Pulmonary artery endothelial cell (primary cell): ENCODE measurements at regions not wholly inside any gene's neighbourhood (a gene's known extent, or its start where the extent isn't known, plus 50 kb on each side); places are given as distances from the start of the nearest gene placed in this dataset.
"Not testable (repeated sequence)": the region's sequence is repeated elsewhere in the genome, so short reads cannot be mapped to it uniquely, and the experiment has no call there.

Source experiments
- DNase-seq: peaks from one replicate; pipeline ENCODE4 v3.0.0-alpha.2; 2011; ENCODE audit warnings: low read depth, low spot score

DNA sequence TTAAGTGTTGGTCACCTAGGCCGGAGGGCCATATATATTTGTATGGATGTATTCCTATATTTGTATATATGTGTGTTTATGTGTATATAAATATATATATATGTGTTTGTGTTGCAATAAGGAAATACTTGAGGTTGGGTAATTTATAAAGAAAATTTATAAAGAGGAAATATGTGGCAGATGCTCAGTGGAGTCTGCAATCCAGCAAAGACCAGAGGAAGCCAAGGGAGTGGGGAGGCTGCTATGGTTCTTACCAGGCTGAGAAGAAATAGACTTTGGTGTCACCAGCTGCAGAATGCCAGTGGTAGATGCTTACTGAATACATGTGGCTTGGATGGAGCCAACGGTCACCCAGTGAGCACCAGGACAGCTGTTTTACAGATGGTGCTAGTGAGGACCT, 97.4 kb upstream of the ELOVL5 start:
- DNase-seq: no peak

DNA sequence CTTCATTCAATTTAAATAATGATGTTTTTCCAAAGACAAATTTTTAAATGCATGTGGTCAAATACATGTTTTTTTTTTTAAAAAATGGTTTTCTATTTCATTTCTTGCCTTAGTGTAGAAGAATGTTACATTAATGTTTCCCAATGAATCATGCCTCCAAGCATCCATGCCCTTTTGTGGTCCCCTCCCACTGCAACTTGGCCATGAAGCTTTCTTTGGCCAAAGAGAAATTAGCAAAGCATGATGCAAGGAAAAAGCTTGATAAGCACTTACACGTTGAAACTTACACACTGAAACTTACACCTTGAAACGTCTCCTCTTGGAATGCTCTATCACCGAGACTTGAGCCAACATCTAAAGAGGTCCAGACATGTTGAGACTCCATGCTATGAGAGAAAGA, 93.0 kb upstream of the ELOVL5 start:
- DNase-seq: no peak

DNA sequence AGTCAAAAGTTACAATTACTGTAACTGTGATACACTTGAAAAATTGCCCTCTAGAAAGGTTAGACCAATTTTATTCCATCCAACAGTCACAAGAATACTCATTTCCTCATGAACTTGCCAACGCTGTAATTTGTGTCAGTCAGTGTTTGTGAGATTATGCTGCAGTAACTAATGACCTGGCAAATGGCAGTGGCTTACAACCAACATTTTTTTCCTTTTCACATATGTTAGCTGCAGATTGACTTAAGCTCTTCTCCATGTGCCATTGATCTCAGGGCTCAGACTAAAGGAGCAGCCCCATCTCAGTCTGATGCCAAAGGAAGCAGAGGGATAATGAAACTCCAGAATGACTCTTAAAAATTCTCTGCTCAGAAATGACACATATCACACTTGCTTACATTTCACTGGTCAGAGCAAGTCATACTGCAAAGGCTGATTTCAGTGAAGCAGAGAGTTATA, 92.3 kb upstream of the ELOVL5 start:
- no peak for DNase-seq

DNA sequence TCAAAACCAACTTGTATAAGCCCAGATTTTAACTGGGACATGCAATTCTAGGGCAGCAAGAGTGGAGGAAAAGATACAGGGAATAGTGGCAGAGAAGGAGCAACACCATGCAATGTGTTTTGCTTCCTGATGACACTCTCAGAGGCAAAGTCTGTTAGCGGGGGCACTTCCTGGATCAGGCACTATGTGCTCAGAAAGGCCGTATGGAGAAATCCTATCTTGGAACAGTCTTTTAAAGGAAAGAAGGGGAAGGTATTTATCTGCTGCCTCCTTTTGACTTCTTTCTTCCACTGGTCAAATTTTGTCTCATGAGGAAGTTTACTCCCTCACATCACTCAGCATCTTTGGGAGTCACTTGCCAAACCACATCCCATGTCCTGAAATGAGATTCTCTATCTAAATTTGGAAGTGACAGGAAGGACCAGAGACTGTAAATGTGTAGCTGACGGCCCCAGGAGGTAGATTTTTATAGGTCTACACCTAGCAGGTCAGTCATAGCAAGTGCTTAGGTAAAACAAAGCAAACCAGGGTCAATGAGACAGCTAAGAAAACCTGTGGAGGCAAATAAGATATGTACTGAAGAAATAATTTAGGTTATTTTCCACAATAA, 91.7 kb upstream of the ELOVL5 start:
- no peak for DNase-seq

DNA sequence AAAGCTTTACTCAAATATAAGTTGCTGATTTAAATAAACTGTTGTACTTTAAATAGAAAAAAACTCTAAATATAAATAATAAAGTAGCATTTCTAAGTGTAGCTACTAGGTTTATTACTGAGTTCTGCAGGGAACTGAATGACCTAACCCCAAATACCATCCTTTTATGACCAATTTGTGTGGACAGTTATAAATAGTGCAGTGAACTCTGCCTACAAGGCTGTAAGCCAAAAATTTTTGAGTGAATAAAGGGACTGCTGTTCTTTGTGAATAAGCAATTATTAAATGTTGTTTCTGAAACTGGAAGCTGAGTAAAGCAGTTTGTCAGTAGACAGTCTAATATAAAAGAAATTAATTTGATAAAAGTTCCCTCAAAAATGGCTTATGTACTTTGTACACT, 90.8 kb upstream of the ELOVL5 start:
- no peak for DNase-seq

DNA sequence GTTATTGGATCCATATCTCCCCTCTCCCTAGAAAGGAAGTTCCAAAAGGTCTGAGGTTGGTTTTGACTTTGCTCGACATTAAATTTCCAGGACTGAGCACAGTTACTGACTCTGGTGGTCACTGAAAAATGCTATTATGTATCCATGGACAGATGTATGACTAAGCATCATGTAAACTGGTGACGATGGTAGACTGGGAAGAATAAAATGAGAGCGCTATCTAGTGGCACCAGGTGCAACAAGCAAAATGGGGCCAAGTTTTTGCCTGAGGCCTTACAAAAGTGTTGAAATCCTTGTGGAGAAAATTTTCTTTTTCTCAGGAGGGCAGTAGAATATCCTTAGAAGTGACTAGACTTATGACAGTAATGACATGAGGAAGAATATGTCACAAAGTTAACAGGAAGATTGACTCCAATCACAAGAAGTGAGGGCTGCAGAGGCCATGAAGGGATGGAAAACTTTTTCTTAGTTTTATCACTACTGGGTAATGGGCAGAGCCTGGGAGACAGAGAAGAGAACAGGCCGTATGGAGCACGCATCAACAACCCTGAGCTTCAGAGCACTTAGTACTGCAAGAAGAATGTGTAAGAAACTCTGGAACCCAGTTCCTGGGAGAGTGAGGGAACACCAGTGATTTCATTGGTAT, 88.9 kb upstream of the ELOVL5 start:
- peak; percentile 15 for DNase-seq

DNA sequence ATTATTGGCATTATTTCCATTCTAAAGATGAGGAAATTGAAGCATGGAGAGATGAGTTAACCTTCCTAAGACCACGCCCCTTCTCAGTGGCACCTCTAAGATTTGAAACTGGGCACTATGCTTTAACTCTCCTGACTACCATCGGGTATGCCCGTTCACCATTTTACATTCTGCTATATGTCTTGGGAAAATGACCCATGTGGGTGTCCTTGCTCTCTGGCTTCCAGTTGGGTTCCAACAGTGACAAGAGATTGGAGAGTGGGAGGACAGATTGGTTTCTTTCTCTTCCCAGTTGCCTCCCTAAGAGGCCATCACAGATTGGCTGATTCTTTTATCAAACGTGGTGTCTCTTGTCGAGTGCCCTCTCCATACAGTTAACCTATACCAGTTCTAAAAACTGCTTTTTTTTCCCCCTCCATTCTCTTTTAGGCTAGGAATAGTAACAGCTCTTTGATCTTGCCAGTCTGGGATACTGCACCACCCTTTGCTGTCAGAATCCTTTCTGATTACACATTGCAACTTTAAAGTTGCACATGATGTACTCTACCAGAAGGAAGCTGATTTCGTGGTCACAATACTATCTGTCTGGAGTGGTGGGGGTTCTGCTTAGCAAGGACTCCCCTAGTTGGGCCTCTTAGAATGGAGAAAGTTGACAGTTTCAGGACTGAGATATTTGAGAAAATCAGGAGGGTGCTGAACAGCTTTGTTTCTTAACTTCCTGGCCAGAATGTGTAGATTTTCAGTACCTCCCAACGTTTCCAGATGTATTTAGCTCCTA, 88.0 kb upstream of the ELOVL5 start:
- DNase-seq: no peak

DNA sequence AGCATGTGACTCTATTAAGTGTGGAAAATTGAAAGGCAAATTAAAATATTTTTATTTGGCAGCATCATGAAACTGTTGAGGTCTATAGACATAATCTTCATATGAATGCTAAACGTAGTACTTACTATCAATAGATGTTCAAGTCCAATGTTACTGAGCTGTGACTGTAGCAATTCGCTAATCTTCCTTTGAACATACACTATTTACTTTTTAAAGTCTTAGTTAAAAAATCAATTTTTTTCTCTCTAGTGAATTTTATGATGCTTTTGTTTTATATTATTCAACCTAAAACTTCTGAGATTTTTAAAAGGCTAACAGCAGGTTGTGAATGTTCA, 85.2 kb upstream of the ELOVL5 start:
- no peak for DNase-seq

DNA sequence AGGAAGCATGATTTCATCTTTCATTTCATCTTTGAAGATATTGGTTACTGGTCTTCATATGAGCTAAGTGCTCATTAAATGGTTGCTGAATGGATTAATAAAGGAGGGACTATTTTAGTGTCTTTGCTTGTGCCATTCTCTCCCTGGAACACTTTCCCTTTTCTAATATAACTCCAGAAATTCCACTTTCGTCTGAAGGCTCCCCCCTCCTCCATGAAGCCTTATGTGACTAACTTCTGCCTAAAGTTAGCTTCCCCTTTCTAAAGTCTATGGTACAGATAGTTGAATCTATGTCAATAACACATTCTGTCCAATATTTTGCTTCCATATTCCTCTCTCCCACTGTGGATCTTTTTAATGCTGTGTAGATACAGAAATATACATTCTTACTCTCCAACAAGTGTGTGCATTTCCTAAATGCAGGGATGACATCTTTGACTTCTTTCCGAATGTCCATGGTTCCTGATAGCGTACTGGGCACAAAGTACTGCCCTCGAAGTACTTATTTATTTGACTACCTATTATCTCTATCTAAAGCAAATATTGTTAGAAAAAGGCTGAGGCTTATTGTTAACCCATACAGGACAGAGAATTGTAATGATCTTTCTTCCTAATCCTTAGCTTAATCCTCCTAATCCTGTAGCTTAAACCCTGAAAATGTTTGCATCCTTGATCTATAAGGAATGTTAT, 84.7 kb upstream of the ELOVL5 start:
- no peak for DNase-seq

DNA sequence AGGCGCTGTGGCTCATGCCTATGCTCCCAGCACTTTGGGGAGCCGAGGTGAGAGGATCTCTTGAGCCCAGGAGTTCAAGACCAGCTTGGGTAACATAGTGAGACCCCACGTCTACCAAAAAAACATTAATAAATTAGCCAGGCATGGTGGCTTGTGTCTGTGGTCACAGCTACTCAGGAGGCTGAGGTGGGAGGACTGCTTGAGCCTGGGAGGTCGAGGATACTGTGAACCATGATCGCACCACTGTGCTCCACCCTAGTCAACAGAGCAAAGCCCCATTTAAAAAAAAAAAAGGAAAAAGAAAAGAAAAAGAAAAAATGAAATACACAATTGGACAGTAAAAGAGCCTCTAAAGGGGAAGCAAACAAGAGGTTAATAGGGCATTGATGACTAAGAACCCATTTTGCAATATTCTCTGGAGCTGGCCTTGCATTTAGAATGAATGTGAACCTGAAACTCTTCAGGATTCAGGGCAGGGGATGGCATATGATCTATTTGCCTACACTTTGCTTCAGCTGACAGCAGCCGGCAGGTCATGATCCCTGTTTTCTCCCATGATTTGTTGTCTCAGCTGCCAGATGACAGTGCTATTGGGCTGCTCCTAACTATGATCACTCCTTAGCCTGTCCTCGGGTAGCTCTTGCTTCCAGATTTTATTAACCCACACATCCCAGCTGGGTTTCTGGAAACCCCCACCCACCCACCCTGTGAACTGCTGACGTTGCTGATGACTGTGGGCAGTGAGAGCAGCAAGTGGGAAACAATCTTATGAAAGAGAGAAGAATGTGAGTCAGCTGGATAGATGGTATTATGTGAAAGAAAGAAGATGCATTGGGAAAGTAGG, 83.8 kb upstream of the ELOVL5 start:
- no peak for DNase-seq

DNA sequence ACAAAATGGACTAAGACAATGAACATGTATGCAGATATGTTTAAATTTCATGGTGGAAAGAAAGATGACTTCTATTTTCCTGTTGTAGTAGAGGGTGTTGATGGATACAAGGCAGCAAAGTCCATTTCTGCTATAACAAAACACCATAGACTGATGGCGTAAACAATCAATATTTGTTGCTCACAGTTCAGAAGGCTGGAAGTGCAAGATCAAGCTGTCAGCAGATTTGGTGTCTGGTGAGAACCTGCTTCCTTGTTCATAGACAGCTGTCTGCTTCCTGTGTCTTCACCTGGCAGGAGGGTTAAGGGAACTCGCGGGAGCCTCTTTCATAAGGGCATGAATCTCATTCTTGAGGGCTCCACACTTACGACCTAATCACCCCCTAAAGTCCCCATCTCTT, 83.0 kb upstream of the ELOVL5 start:
- no peak for DNase-seq

DNA sequence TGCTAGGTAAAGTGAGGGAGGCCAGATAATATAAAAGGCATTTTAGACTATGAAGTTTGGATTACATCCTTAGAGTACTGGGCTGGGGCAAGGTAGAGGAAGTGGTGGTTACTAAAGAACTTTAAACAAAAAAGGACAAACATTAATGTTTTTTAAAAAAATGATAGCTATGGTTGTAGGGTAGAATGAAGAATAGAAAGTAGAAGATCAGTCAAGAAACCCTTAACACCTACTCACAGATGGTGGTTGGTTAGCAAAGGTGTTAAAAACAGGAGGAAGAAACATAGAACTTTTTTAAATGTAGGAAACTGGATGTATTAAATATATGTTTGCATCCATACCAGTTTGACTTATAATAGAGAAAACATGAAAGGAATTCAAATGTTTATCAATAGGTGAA, 80.7 kb upstream of the ELOVL5 start:
- DNase-seq: no peak

DNA sequence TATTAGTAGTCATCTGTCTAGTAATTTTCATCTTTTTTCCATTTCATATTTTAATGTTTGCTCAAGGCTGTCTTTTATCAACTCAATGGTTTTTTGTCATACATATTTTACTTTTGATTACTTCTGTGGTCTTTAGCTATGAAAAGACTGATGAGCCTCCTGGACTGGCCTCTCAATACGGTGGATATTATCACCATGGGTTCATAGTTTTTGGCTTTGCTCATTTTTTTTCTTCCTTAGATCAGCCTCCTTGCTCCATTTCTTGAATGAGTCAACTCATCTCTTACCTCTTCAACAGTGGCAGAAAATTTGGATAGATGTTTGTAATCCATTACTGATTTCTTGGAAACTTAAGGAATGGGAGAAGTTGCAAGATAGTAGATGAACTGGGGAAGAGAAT, 80.1 kb upstream of the ELOVL5 start:
- DNase-seq: no peak

DNA sequence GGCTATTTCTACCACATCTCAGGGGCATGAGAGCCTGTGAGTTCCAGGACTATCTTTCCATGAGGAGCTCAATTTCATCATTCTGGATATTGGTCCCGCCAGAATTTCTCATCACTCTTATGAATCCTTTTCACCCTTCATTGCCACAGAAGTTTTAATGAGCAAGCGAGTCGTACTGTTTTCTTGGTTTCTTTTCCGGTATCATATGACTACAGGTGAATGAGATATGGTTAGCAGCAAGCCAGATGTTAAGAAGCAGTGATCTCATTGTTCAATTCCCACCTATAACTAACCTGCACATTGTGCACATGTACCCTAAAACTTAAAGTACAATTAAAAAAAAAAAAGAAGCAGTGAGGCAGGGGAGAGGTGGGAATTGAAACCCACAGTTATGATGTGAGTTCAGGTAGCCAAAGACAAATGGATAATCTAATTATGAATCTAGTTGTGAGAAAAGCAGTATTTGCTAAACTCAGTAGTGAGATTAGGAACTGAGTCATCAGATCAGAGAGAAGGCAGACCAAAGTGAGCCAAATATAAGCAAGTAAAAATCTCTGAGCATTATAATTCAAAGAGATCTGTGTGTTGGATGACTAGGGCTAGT, 78.0 kb upstream of the ELOVL5 start:
- no peak for DNase-seq

DNA sequence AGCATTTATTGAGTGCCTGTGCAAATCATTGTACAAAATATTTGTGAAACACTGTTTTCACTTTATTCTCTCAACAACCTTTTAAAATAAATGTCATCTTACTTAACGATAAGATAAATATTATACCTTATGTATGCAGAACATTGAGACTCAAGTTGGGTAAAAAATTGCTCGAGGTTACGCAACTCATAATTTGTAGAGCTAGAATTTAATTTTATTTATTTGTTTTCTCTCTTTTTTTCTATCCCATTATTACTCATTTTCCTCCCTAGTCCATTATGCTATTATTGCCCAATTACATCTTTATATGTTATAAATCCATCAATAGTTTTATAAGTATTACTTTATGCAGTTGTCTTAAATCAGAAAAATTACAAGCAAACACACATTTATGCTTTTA, 77.4 kb upstream of the ELOVL5 start:
- DNase-seq: no peak

DNA sequence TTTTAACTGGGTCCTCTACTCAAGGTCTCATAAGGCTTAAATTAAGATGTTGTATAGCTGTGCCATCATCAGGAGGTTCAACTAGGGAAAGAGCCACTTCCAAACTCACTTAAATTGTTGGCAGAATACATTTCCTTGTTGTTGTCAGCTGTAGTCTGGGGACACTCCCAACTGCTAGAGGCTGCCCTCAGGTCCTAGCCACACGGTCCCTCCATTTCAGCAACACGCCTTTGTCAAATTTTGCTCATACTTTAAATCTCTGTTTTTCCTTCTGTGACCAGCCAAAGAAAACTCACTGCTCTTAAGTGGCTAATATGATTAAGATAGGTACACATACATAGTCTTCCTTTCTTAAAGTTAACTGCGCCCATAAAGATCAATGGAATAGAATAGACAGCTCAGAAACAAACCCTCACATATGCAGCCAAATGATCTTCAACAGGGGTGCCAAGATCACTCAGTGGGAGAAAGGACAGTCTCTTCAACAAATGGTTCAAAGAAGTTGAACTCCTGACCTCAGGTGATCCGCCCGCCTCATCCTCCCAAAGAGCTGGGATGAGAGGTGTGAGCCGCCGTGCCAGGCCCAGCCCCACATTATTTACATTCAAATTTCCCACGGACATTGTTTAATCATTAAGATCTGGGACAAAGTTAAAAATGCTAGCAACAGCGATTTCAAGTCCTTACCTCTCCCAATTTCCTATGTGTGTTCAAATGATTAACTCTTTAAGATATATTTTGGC, 76.4 kb upstream of the ELOVL5 start:
- no peak for DNase-seq

DNA sequence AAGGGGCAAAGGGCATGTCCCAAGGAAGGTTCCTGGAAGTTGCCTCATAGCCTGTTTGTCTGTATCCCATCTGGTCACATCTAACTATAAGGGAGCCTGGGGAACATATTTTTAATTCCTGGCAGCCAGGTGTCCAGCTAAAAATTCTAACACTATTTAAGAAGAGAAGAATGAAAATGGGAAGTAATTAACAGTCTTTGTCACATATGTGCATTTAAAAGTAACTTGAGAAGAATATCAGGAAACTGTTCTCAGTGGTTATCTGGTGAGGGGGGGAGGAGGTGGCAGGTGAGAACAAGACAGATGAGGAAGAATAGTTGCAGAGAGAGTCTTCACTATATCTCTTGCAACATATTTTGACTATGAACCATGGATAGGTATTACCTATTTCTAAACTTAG, 75.5 kb upstream of the ELOVL5 start:
- no peak for DNase-seq

DNA sequence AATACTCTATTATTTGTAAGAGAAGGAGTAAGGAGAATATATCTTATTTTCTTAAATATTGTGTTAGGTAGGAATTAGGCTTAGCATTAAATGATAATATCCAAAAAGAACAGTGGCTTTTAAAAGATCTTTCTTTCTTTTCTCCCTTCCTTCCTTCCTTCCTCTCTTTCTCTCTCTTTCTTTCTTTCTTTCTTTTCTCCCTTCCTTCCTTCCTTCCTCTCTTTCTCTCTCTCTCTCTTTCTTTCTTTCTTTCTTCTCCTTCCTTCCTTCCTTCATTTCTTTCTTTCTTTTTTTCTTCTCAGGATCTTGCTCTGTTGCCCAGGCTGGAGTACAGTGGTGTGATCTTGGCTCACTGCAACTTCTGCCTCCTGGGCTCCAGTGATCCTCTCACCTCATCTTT, 74.8 kb upstream of the ELOVL5 start:
- DNase-seq: not testable (repeated sequence)

DNA sequence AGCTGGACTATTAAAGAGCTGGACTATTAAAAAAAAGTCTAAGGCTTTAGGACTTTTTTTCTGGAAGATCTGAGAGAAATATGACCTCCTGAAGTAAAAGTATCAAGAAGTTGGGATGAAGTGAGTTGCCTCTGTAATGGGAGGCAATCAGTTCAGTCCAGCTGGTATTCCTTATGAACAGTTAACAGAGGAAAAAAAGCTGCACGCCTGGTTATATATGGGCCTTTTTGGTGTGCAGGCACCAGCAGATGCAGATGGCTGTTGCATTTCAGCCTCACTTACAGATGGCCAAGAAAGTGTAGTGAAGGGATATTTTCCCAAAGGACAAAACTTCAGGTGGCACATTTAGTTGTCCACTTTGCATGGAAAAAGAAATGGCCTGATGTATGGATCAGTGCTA, 70.3 kb upstream of the ELOVL5 start:
- no peak for DNase-seq

DNA sequence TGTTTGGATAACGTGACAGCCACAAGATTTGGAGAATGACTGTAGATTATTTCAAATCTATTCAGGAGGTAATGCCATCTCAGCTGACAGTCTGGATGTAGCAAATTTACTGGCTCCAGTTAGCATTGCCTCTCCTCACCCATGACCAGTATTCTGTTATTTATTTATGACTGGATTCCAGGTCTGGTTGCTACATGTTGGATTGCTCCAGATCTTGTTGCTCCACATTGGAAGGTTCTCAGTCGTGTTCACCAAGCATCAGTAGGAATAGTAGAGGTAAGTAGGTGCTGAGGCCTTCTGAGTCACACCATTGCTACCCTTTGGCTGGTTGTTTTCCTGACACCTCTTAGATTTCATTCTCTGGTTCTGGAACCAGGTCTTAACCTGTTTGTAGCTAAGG, 69.5 kb upstream of the ELOVL5 start:
- DNase-seq: no peak
